NCI-H510A (cell line): ENCODE measurements at regions not wholly inside any gene's neighbourhood (a gene's known extent, or its start where the extent isn't known, plus 50 kb on each side); places are given as distances from the start of the nearest gene placed in this dataset.

Source experiments
- DNase-seq: peaks from one replicate; lab custom pipeline; 2025; lab: John Stamatoyannopoulos, UW

DNA sequence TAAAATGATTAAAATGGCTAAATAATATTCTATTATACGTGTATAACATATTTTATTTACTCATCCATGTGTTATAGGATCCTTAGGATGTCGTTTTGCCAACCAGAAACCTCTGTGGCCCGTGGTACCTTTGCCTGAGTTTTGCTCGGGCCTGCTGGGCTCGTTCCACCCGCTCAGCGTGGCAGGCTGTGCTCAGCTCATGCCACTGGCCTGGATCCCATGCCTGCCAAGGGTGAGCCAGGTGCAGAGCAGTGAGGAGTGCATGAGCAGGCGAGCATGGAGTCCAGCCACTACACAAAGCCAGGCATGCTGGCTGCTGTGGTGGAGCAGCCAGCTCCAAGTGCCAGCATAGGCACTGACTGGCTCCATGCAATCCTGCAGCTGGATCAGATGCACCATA lies 417.2 kb downstream of the TTLL7 start:
- DNase-seq, result no peak

DNA sequence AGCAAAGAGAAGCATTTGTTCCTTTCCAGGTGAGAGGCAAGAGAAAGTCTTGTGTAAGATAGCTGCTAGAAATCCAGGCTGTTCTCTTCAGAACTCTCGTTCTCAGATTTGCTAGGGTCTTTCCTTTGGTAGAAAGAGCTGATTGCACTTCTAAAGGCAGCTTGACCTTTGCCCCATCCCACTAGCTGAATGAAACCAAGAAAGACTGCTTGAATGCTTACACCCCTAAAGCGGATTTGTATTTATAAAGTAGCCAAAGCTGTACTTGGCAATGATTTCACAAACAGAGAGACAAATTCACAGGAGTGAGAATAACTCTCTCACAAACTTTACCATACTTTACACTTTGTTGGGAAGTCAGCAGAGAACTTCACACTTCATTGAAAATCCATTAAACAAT lies 424.1 kb downstream of the TTLL7 start:
- DNase-seq, result no peak

DNA sequence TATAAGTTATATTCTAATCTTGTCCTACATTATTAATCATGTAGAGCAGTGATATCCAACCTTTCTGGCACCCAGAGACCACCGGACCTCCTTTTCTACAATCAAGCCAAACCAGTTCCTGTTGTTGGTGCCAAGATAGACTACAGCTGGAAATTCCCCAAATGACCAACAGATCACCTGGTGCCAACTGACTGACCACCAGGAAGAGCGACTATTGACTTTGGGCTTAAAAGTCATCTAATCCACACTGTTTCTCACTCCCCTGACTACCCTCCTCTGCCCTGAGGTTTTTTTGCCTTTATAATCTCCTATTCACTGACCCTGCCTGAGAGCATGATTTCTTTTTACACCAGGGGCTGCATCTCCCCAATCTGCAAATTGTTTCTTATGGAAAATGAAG lies 425.2 kb downstream of the TTLL7 start:
- DNase-seq, result no peak

DNA sequence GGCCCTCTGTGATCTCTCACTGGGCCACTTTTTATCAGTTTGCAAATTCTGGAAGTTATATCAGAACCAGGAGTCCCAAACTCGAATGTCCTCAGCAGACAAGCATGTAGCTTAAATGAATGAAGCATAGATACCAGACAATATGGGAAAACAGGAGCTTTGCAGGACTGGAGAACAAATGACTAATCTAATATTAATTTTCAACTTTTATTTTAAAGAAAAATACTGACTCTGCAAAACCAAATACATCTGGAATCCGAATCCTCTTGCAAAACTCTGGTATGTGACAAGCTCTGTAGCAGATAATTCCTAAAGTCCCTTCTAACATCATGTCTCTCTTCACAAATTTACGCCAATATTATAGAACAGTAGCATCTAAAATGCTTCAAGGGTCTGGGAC lies 427.4 kb downstream of the TTLL7 start:
- DNase-seq, result no peak

DNA sequence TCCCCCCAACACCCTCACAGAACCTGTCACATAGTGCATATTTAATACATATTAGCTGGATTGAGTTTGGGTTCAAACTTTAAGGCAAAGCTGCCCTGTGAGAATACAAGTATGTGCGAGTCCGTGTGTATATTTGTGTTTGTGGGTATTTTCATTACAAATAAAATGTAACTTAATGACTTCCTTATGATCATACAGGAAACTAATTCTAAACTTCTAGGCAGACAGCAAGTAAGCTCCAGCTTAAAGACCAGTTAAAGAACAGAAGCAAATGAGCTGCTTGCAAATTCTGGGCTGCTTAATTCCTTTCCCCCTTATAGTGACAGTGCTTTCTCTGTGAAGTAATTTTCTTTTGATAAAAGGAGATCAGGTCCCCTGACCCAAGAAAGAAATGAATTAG lies 437.6 kb downstream of the TTLL7 start:
- no peak for DNase-seq

DNA sequence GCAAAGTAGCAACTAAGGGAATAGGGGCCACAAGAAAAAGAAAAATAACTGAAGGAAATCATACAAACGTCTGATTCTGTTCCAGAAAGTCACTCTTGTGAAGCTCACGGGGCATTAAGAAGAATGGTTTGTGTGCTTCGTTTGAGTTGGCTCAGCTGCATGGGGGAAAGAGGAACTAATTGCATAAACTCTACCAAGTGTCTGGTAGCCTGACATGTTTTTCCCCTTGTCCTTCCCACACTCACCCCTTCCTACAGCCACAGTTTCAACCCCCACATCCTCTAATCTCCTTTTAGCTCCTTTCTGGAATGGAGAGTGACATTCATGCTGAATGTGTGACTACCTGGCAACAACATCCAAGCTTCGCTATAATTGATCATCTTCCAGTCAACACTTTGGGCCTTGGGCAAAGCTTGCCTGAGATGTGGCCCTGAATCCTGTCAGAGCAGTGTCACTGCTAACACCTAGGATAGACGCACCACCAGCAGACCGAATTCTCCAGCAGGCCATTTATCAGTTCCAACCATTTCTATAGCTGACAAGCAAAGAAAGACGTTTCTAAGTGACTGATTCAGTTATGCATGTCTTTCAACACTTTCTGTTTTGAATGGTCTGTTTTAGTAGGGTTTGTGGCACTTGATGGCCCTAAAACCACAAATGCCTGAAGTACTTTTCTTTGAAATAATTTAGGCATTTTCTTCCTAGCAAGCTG lies 439.6 kb downstream of the TTLL7 start:
- DNase-seq, result no peak

DNA sequence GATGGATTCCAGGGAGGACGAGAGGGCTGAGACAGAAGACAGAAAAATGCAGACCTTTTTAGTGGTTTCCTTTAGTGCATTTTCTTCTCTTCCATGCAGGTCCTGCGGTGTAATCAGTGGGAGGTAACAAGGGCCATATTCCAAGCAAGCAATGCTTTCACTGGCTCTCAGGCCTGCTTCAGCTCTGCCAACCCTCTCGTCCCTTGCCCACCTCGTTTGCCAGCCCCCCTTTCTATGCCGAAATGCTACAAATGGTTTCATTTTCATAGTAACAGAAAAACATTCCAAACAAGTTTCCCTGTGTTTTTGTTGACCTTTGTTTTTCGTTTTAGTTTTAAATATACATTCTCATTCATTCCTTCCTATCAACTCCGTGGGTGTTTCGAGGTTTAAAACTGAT lies 443.1 kb downstream of the TTLL7 start:
- no peak for DNase-seq

DNA sequence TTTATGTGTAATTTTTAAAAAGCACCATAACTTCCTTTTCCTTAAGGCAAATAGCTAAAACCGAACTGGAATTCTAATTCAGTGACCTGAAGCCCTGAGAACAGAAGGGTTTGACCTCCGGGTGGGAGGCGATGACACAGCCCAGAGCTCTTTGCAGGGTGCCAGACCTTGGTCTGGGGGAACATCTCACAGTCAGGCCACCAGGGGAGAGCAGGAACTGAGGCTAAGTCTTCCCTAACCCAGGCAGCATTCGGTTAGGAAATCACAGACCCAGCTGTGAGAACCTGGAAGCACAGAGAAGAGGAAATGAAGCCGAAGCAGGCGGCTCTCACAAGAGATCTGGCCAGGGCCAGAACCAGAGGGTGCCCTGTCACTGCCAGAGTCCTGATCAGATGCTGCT lies 444.8 kb downstream of the TTLL7 start:
- DNase-seq, result no peak

DNA sequence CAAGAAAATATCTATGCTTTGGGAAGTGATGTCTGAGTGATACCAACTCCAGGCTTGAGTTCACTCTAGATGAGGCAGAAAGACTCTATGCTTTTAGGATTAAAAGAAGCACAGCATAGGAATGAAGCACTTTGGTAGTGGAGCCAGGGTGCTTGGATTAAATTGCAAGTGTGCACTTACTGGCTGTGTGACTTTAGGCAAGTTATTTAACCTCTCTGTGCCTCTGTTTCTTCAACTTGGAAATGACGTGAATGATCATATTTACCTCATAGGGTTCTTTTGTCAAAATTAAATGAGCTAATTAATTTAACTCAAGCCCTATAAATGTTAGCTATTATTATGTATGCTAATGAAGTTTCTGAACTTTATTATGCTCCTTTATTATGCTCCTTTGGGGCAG lies 446.1 kb downstream of the TTLL7 start:
- DNase-seq, result no peak

DNA sequence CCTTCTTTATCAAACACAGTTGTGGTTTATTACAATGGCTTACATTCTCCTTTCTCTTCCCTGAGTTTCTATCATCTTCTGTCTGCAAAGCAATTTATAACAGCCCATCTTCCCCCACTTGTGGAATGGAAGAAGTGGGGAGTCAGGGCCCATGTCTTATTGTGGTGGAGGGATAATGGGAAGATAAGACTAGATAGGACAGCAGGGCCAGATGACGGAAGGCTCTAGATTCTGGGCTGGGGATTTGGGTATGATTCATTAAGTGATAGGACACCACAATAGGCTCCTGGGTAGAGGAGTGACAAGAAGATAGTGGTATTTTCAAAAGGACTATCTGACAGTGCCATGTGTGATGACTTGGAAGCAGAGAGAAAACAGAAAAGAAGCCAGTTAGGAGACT lies 450.6 kb downstream of the TTLL7 start:
- DNase-seq, result no peak

DNA sequence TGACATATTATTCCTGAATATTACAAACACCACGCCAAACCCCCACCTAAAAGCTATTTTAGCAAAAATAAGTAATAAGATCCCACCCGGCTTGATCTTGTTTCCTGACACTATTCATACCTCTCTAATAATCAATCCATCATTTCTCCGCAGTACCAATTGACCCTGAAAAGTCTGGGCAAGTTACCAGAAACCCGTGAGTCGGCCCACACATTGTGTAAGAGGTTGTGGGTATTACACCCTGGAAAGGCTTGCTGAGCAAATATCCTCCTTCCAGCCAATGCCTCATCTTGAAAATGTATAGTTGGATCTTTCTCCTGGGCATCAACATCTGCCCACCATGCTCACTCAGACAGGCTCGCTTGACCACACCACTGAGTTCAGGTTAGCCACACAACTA lies 451.0 kb downstream of the TTLL7 start:
- no peak for DNase-seq

DNA sequence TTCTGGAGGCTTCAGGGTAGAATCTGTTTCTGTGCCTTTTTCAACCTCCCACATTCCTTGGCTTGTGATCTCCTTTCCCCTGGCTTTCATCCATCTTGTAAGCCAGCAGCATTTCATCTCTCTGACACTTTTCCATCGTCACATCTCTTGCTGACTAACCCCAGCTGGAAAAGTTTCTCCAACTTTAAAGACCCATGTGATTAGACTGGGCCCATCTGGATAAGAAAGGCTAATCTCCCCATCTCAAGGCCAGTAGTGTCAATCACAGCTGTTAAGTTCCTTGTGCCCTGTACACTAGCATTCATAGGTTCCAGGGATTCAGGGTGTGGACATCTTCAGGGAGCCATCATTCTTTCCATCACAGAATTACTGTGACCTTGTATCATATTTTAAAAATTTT lies 452.1 kb downstream of the TTLL7 start:
- no peak for DNase-seq

DNA sequence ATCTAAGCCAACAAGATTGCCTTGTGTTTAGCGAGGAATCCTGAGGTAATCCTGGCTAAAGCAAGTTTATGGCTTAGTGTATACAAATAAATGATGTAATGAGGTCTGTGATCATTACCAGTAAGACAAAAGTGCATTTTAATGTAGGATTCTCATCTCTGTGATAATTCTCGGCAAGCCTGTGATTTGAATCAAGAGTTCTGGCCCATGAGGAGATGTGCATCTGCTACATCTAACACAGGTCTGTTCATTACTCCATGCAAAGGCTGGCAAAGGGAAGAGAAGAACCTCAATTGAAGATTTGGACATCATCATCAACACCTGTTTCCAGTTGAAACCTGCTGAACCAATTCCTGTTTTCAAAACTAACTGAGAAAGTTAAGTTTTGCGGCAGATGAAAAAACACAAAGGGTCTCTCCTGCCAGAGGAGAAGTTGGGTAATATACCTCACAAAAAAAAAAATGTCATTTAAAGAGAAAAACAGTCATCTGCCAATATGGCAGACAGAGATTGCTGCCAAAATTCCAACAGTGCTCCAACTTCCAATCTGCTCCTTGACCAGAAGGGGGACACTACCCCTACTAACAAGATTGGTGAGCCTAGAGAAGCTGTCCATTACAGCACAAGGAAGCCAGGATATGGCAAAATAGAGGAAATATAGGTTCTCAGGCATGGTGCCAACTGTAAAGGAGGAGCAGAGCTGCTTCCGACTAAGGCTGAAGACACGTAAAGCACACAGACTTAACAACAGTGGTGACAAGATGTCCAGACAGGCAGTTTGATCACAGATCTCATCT lies 453.7 kb downstream of the TTLL7 start:
- no peak for DNase-seq

DNA sequence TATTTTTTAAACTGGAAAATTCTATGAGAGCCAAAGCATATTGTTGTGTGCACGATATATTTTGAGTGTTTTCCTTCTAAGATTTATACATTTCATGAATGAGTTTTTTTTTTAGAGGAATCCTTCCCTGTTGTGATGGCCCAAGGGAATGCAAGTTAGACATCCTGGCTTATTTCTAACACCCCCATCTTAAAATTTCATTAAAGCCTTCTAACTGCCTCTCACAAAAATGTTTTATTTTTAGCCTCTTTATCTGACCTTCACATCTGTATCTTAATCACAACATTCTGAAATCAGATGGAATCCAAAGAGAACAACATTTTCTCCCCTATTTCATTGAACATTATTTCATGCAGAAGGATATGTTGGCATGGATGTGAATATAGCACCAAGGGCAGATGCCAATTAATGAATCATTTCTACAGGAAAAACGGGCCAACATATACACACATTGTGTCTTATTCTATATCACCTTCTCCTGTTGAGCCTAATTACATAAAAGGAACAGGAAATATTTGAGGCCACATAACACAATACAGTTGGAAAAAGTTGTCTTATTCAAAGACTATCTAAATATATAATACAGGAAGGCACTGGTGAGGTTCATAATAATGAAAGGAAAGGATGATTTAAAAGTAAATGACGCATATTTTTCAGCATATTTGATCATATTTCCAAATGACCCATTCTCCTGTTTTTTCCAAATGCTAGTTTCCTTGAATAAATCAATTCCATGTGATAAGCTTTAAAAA lies 455.5 kb downstream of the TTLL7 start:
- DNase-seq, result no peak

DNA sequence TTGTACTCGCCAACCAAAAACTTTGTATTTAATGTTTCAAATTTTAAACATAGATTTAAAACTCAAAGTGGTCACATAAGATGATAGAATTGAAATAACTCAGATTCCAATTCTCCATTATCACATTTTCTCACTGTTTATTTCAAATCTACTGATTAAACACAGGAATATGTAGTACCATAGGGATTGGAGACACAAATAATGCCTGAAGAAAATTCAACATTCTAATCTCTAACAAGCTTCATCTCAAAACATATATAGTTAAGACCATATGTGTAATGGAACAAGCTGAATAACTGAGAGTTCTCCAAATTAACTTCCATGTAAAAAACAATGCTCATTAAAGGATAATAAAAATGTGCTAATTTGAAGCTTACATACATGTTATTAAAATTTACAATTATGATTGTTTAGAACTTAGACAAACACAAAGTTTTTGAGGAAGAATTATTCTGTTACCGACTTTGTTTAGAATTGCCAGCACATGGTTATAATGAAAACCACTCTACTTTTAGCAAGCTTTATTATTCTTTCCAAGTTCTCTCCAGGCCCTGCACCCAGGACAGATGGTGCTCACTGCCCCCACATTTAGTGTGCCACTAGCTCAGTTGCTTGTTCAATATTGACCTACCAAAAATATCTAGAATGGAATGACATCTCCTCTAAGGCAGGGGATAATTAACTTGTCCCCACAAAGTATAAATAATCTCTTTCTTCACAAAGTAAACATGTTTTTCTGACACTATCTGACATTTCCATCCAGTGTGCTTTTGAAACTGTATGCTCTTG lies 467.2 kb downstream of the TTLL7 start:
- DNase-seq, result no peak

DNA sequence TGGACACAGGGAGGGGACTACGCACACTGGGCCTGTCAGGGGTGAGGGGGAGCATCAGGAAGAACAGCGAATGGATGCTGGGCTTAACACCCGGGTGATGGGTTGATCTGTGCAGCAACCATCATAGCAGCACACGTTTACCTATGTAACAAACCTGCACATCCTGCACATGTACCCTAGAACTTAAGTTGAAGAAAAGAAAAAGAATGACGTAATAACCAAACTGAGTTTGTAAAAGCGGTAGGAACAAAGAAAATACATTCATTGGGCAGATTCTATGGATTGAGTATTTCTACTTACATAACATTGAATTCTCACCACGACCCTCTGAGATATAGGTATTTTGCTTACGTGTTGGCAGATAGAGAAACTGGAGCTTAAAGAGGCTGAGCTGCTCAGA lies 468.4 kb downstream of the TTLL7 start:
- DNase-seq, result no peak

DNA sequence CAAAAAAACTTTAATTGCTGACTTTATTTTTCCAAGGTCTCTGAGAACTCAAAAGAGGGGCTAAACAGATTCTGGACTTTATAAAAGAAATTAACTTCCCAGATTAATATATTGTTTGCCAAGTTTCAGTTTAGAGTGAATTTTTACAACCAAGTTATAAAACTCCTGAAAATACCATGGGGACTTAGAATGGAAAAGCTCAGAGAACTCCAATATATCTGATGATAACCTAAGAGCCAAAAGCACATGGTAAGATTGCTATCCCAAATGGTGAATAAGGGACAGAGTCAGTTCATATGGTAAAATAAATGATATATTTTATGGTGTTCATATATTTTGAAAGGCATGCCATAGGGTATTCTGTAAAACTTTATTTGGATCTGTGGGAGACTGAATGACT lies 470.9 kb downstream of the TTLL7 start:
- no peak for DNase-seq

DNA sequence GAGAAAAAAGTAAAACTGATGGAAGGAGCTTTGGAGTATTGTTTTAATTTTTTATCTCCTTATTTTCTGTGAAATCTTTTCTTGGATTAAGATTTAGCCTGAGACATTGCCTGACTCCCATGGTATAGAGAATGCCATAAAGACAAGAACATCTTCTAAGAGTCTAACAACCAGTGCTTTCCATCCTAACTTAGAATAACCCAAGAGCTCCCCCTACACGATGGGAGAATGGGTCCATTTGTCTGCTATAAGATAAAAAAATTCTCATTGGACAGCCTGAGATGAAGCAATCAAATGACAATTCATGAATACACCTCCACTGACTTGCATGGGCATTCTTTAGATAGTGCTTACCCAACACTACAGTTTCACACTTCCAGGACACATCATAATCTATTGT lies 478.1 kb downstream of the TTLL7 start:
- DNase-seq, result no peak

DNA sequence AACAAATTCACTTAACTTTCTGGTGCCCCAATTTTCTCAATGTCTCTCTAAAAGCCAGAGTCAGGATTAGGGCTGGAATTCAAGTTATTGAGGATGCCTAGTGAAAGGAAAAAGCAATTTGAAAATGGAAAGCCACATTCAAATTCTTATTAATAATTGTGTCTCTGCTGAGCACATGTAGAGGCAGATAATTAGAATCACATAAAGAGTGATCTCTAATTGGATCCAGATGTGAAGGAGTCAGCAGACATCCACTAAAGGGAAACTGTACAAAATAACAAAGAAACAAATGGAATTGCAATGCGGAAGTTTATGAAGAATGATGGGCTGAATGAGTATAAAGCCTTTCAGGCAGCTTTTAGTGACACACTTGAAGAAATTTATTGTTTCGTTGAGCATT lies 482.6 kb downstream of the TTLL7 start:
- no peak for DNase-seq

DNA sequence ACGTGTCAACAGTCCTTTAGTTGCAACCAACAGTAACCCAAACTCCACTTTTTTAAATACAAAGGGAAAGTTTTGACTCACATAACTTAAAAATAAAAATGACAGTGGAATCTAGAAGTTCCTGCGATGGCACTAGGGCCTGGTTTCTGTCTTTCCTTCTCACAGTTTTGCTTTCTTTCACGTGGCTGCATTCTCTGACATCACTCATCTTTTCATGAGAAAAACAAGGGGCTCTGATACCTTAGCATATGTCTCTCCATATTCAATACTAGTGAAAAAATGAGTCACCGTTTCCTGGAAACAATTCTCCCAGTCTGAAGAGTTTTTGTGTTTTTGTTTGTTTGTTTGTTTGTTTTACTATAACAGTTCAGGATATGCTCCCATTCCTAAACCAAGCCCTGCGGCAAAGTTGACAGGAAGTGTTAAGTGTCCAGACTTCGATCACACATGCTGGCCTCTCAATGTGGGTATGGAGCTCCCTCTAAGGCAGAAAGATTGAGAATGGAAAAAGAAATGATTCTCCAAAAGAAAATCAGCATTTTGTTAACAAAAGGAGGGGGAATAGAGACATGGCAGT lies 483.3 kb downstream of the TTLL7 start:
- no peak for DNase-seq

DNA sequence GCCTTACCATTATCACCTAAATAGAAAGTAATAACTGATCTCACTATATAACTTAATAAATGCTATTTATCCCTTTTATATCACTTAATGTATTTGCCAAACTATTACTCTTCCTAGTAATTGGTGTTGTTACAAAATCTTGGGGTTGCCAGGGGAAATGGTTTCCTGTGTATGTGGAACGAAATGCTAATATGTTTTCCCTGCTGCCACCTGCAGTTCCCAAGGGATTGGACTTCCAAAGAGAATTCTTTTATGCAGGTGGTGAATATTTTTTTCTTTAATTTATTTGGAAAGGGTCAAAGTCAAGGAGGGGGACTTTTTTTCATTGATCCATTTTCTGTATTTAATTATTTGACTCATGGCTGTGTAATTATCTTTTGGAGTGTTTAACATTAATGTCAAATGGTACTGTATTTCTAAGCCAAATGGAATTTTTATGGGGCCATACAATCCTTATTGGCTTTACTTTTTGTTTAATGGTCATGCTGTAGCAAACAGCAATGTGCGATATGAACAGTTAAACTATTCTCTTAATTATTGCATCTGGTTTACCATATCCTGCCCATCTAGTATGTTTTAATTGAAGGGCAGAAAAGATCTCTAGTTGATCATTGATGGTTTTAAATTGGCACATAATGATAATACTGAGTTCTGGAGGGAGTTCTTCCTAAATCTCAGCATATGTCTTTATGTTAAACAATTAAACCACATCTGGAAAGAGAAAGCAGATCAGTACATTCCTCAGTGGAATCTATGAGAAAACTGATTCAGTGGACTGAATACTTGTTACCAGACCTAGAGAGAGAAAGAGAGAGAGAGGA lies 486.3 kb downstream of the TTLL7 start:
- DNase-seq, result no peak
